Fibroblast of skin of left biceps (primary cell): ENCODE measurements at regions not wholly inside any gene's neighbourhood (a gene's known extent, or its start where the extent isn't known, plus 50 kb on each side); places are given as distances from the start of the nearest gene placed in this dataset.
"Not testable (repeated sequence)": the region's sequence is repeated elsewhere in the genome, so short reads cannot be mapped to it uniquely, and the experiment has no call there.

Source experiments
- DNase-seq, 2 experiments: peaks; one replicate each; pipeline ENCODE4 v3.0.0-alpha.2; 2013; ENCODE audit warnings: low read depth in 2 of 2

DNA sequence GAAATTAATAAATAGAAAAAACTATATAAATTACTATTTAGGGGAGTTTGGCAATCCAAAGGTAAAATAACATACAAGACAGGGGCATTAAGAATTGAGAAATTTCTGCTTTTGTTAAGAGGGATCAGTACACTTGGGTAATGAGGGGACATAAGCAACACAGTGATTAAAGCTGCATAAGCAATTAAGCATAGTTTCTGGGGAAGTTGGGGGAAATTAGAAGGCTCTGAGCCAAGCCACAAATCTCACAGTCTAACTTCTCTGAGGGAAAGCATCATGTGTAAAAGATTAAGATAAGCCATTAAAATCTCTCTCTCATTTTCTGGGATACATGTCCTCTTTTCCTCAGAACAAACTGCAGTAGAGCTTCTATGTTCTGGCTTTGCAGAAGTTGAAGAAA lies 533.9 kb upstream of the LRFN5 start:
- no peak for DNase-seq

GRCh38 chr14:41071351-41071750 lies 535.3 kb upstream of the LRFN5 start:
- no peak for DNase-seq

DNA sequence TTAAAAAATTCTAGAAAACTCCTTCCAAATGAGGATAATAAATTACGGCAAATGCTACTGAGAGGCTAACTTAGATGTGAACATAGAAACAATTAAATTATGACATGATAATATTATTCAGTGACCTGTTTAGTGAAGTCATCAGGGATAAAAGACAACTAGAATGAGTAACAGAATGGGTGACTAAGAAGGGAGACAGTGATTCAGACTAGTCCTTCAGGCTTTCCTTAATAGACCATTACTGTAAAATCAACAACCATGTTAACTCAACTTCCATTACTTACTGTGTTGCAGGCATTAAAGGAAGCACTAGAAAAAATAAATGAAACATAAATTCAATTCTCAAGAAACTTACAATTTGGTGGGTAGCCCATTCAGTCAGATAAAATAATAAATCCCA lies 543.9 kb upstream of the LRFN5 start:
- DNase-seq: no peak

DNA sequence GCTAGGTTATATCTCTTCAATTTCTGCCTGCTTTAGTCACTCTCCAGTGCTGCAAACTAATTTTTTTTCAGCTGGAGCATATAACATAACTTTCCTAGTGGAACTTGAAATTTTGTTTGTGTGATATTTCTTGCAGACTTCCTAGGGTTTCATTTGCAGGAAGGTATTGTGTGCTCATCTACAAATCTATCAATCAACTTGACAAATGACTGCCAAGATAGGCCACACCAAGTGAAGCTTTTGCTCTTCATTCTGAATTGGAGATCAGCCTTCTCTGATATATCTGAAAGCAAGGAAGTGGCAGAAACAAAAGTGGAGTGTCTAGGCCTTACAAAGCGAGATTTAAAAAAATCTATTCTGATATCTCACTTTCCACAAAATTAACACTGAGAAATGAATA lies 551.1 kb upstream of the LRFN5 start:
- DNase-seq: no peak

- no peak for DNase-seq
These were observed 554.9 kb upstream of the LRFN5 start for GRCh38 chr14:41051801-41052200.

- DNase-seq: no peak
These were observed 558.9 kb upstream of the LRFN5 start for GRCh38 chr14:41047763-41048162.

DNA sequence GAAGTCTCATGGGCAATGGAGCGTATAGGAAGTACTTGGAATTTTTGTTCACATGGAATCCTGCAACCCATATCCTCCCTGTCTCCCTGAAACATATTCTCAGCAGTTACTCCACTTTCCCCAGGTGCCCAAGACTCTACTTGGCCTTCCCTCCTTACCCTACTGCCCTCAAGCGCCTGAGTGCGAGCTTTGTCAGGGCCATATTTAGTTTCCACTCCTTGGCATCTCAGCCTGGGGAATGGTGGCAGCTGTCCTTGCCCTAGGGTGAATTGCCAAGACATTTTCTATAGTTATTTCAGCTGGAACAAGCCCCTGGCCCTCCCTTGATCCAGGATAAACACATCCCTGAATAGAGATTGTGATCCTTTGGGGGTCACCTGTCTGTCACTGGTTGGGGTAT lies 569.3 kb upstream of the LRFN5 start:
- DNase-seq: no peak

- no peak for DNase-seq
These were observed 571.7 kb upstream of the LRFN5 start for GRCh38 chr14:41034969-41035368.

GRCh38 chr14:41022932-41023331 lies 583.7 kb upstream of the LRFN5 start:
- DNase-seq: no peak

- no peak for DNase-seq
These were observed 590.5 kb upstream of the LRFN5 start for GRCh38 chr14:41016213-41016612.

DNA sequence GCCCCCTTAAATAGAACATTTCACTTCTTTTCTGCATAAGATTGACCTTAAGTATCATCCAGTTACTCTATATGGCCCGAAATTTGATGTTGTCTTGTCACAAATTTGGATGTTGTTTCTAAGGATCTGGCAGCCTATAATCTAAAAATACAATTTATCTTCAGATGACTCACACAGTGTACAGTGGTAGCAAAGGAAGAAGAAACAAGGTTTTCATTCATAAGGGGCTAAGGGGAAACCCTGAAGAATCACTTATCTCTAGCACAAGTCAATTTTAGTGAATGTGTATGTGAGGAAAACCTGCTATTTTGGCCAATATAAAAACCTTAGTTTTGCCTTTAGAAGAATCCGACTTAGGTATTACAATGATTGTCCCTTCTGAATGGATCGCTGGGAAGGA lies 606.3 kb upstream of the LRFN5 start:
- no peak for DNase-seq

DNA sequence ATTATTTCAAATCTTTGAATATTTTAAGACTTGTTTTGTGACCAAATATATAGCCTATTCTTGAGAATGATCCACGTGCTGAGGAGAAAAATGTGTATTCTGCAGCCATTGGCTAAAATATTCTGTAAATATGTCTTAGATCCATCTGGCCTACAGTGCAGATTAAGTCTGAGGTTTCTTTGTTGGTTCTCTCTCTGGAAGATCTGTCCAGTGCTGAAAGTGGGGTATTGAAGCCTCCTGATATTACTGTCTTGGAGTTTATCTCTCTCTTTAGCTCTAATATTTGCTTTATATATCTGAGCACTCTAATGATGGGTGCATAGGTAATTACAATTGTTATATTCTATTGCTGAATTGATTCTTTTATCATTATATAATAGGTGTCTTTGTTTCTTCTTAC lies 617.4 kb upstream of the LRFN5 start:
- DNase-seq: no peak

GRCh38 chr14:40987481-40987880 lies 619.2 kb upstream of the LRFN5 start:
- DNase-seq: no peak

DNA sequence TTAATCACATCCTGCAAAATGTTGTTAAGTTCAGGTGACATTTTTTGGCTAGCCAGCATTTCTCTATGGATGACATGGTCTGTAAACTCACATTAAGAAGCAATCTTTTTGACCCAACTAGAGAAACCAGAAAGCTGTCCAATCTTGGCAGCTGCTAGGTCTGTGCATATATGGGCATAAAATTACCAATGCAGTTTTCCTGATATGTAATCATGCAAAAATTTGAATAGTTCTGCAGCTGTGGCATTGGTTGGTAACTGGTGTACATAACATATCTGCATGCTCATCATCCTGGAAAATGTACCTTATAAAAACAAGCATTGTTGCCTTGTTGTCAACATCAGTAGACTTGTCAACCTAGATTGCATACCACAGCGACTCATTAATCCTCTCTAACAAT lies 620.0 kb upstream of the LRFN5 start:
- DNase-seq: no peak

DNA sequence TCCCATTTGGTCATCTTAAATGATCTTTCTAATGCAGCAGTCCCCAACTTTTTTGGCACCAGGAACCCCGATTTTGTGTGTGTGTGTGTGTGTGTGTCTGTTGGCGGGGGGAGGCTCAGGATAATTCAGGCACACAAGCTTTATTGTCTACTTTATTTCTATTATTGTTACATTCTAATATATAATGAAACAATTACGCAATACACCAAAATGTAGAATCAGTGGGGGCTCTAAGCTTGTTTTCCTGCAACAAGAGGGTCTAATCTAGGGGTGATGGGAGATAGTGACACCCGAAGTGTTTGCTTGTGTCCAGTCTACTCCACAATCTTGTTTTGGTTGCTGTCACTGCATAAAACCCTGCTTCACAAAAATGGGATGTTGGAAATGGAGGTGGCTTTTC lies 621.1 kb upstream of the LRFN5 start:
- no peak for DNase-seq

GRCh38 chr14:40983604-40984003 lies 623.1 kb upstream of the LRFN5 start:
- no peak for DNase-seq

DNA sequence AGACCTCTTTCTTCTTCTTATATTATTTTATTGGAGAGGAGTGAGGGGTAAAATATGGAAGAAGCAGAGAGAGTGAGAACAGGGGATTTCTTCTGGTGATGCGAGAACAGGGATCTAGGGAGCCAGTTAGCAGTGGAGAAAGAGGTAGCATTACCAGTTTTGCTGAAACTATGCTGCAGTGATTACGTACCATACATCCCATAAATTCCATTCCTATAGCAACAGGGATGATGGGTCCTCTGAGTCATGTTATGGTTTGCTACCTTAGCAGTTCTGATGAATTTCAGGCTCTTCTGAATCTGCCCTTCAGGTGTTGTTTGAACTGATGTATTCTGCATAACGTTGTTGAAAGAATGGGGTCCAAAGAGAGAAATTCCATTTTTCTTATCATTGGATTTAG lies 625.4 kb upstream of the LRFN5 start:
- DNase-seq: no peak

GRCh38 chr14:40960257-40960656 lies 646.4 kb upstream of the LRFN5 start:
- DNase-seq: not testable (repeated sequence)

DNA sequence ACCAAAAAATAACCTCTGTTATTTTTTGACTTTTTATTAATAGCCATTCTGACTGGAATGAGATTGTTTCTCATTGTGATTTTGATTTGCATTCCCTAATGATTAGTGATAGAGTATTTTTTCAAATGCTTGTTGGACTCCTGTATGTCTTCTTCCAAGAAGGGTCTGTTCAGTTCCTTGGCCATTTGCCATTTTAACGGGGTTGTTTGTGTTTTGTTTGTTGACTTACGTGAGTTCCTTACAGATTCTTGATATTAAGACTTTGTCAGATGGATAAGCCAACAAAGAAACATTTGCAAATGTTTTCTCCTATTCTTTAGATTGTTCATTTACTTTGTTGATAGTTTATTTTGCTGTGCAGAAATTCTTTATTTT lies 651.6 kb upstream of the LRFN5 start:
- no peak for DNase-seq

DNA sequence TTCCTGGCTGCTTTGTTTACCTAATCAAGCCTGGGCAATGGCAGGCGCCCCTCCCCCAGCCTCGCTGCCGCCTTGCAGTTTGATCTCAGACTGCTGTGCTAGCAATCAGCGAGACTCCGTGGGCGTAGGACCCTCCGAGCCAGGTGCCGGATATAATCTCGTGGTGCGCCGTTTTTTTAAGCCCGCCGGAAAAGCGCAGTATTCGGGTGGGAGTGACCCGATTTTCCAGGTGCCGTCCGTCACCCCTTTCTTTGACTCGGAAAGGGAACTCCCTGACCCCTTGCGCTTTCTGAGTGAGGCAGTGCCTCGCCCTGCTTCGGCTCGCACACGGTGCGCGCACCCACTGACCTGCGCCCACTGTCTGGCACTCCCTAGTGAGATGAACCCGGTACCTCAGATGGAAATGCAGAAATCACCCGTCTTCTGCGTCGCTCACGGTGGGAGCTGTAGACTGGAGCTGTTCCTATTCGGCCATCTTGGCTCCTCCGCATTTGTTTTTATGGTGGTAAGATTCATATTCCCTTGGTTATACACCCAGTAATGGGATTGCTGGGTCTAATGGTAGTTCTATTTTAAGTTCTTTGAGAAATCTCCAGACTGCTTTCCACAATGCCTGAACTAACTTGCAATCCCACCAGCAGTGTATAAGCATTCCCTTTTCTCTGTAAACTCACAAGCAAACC lies 652.1 kb upstream of the LRFN5 start:
- not testable (repeated sequence) for DNase-seq

DNA sequence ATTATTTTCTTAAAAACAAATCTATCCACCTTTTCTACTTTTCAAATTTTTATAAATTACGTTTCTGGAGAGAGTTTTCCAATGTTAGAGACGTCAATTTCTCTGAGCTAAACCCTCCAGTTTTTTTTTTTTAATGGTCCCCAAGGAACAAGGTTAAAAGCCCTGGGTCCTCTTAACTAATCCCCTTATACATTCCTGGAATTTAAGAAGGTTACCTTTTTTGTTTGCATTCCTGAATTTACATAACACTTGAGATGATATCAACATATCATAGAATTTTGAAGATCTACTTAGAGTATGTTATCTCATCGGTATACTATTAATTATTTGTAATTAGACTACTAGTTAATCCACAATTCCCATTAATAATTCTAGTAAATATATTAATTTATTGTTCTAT lies 662.2 kb upstream of the LRFN5 start:
- no peak for DNase-seq

DNA sequence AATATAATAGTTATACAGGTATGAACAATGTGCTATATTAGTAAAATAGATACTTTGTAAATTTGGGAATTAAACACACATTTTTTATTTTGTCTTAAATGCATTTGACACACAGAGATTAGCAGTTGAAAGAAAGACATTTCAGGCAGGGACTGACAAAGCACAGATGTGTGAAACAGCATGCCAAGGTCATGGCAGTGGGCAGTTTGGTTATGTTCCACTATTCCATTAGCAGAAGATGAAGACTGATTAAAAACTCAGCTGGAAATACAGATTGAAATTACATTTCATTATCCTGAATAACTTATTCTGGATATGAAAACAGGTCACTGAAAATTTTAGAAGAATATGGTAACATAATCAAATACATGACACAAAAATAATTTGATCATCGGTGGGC lies 669.8 kb upstream of the LRFN5 start:
- no peak for DNase-seq

GRCh38 chr14:40920380-40920779 lies 686.3 kb upstream of the LRFN5 start:
- no peak for DNase-seq

GRCh38 chr14:40911141-40911540 lies 695.5 kb upstream of the LRFN5 start:
- DNase-seq: no peak
